Astrocyte (in vitro differentiated cells and primary cell): ENCODE measurements at regions not wholly inside any gene's neighbourhood (a gene's known extent, or its start where the extent isn't known, plus 50 kb on each side); places are given as distances from the start of the nearest gene placed in this dataset.

Experiments used
- EZH2 ChIP-seq: IDR thresholded peaks from 2 replicates; pipeline ENCODE4 v1.6.1; 2012; ENCODE audit warnings: mild to moderate bottlenecking, low read length, inconsistent platforms; ENCODE audit not compliant: insufficient read depth
- TF ChIP-seq, protein P1 (sequence below): IDR thresholded peaks from 2 replicates; pipeline ENCODE4 v1.5.1; 2011; ENCODE audit warnings: low read depth, mild to moderate bottlenecking, inconsistent platforms, low read length, moderate library complexity; ENCODE audit not compliant: insufficient read depth

DNA sequence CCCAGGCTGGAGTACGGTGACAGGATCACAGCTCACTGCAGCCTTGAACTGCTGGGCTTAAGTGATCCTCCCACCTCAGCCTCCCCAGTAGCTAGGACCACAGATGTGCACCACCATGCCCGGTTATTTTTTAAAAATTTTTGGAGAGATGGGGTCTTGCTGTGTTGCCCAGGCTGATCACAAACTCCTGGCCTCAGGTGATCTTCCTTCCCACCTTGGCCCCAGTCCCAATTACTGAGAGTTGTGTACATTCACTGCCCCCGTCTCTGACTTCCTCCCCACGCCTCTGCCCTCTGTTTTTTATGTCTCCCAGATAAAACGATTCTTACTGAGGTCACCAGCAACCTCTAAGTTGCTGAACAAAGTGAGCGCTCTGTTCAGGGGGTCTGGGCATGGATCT lies 87.7 kb downstream of the LINGO1 start:
- TF ChIP-seq, protein P1, sequence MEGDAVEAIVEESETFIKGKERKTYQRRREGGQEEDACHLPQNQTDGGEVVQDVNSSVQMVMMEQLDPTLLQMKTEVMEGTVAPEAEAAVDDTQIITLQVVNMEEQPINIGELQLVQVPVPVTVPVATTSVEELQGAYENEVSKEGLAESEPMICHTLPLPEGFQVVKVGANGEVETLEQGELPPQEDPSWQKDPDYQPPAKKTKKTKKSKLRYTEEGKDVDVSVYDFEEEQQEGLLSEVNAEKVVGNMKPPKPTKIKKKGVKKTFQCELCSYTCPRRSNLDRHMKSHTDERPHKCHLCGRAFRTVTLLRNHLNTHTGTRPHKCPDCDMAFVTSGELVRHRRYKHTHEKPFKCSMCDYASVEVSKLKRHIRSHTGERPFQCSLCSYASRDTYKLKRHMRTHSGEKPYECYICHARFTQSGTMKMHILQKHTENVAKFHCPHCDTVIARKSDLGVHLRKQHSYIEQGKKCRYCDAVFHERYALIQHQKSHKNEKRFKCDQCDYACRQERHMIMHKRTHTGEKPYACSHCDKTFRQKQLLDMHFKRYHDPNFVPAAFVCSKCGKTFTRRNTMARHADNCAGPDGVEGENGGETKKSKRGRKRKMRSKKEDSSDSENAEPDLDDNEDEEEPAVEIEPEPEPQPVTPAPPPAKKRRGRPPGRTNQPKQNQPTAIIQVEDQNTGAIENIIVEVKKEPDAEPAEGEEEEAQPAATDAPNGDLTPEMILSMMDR = no peak
- TF ChIP-seq EZH2 = no peak
